CD14-positive monocyte (primary cell): ENCODE measurements at regions not wholly inside any gene's neighbourhood (a gene's known extent, or its start where the extent isn't known, plus 50 kb on each side); places are given as distances from the start of the nearest gene placed in this dataset.

Experiments used
- DNase-seq, 3 donors: peaks; one replicate each; pipeline ENCODE4 v3.0.0-alpha.2; 2011 to 2022
- H2AFZ ChIP-seq: 2 replicates; pipeline ENCODE4 v1.6.0; 2012; ENCODE audit warnings: mild to moderate bottlenecking, low read depth, low read length, inconsistent platforms; ENCODE audit not compliant: insufficient read depth, poor library complexity, severe bottlenecking
- H3K27ac ChIP-seq, 2 donors: 1 replicate in 1 of 2; 2 replicates in 1 of 2; pipeline ENCODE4 v1.5.1; 2012 to 2013; ENCODE audit warnings: low read length in 2 of 2, control low read depth in 1 of 2, inconsistent platforms in 1 of 2, low read depth in 1 of 2, mild to moderate bottlenecking in 1 of 2
- H3K27me3 ChIP-seq, 2 donors: one replicate each; pipeline versions ENCODE4 v1.6.0 to v1.6.1; 2011 to 2013; ENCODE audit warnings: low read length in 2 of 2; ENCODE audit not compliant: control insufficient read depth in 2 of 2, insufficient read depth in 2 of 2
- H3K36me3 ChIP-seq, 2 donors: replicated peaks in 1 of 2; 1 replicate in 1 of 2; 2 replicates in 1 of 2; pipeline versions ENCODE4 v1.5.1 to v1.6.1; 2012 to 2013; ENCODE audit warnings: low read length in 2 of 2, control low read depth in 1 of 2, inconsistent platforms in 1 of 2, mild to moderate bottlenecking in 1 of 2; ENCODE audit not compliant: insufficient read depth in 2 of 2, control insufficient read depth in 1 of 2
- H3K4me1 ChIP-seq, 2 donors: 1 replicate in 1 of 2; 2 replicates in 1 of 2; pipeline versions ENCODE4 v1.5.1 to v1.6.1; 2012 to 2013; ENCODE audit warnings: low read length in 2 of 2, control low read depth in 1 of 2, inconsistent platforms in 1 of 2, mild to moderate bottlenecking in 1 of 2, moderate library complexity in 1 of 2; ENCODE audit not compliant: insufficient read depth in 2 of 2, control insufficient read depth in 1 of 2
- H3K4me2 ChIP-seq: replicated peaks from 2 replicates; pipeline ENCODE3; 2012; ENCODE audit warnings: low read length, moderate library complexity, mild to moderate bottlenecking; ENCODE audit not compliant: poor library complexity, severe bottlenecking; ENCODE audit errors: extremely low read depth
- H3K4me3 ChIP-seq, 3 experiments: fragments of 200-600 bp in 1 of 3; sonication (generic) in 1 of 3; replicated peaks in 1 of 3; 1 replicate in 2 of 3; 2 replicates in 1 of 3; pipeline ENCODE4 v1.5.1; 2011 to 2013; ENCODE audit warnings: low read length in 3 of 3, mild to moderate bottlenecking in 3 of 3, control low read depth in 2 of 3, low read depth in 2 of 3, inconsistent platforms in 1 of 3, moderate library complexity in 1 of 3
- H3K79me2 ChIP-seq: 2 replicates; pipeline ENCODE4 v1.6.0; 2012; ENCODE audit warnings: mild to moderate bottlenecking, control low read depth, inconsistent platforms, low read length, moderate library complexity; ENCODE audit not compliant: insufficient read depth
- H3K9ac ChIP-seq: 2 replicates; pipeline ENCODE4 v1.6.0; 2017; ENCODE audit warnings: low read length, mild to moderate bottlenecking; ENCODE audit not compliant: insufficient read depth, poor library complexity, severe bottlenecking
- H3K9me3 ChIP-seq, 2 donors: replicated peaks in 1 of 2; 1 replicate in 1 of 2; 2 replicates in 1 of 2; pipeline versions ENCODE4 v1.5.1 to v1.6.1; 2012 to 2013; ENCODE audit warnings: low read length in 2 of 2, control low read depth in 1 of 2; ENCODE audit not compliant: control insufficient read depth in 1 of 2, insufficient read depth in 1 of 2
- H4K20me1 ChIP-seq: 2 replicates; pipeline ENCODE4 v1.6.0; 2012; ENCODE audit warnings: mild to moderate bottlenecking, low read length, control low read depth, moderate library complexity; ENCODE audit not compliant: insufficient read depth
- H3K27ac Mint-ChIP-seq, 7 donors: one replicate each; pipeline ENCODE4 v1.8.0; 2020; ENCODE audit warnings: mild to moderate bottlenecking in 7 of 7, mixed read lengths in 7 of 7, moderate library complexity in 6 of 7, inconsistent platforms in 2 of 7
- H3K27me3 Mint-ChIP-seq, 3 donors: one replicate each; pipeline ENCODE4 v1.8.0; 2021 to 2022; ENCODE audit warnings: low read depth in 3 of 3, mild to moderate bottlenecking in 3 of 3, mixed read lengths in 3 of 3, moderate library complexity in 3 of 3, inconsistent platforms in 1 of 3
- H3K36me3 Mint-ChIP-seq, 2 donors: one replicate each; pipeline ENCODE4 v1.8.0; 2020; ENCODE audit warnings: mixed read lengths in 2 of 2, inconsistent platforms in 1 of 2, mild to moderate bottlenecking in 1 of 2
- H3K4me1 Mint-ChIP-seq: one replicate; pipeline ENCODE4 v1.8.0; 2020; ENCODE audit warnings: mild to moderate bottlenecking, mixed read lengths
- H3K4me3 Mint-ChIP-seq, 2 donors: one replicate each; pipeline ENCODE4 v1.8.0; 2020; ENCODE audit warnings: mild to moderate bottlenecking in 2 of 2, mixed read lengths in 2 of 2, moderate library complexity in 1 of 2
- H3K9me3 Mint-ChIP-seq, 7 donors: one replicate each; pipeline ENCODE4 v1.8.0; 2020 to 2022; ENCODE audit warnings: mixed read lengths in 7 of 7, mild to moderate bottlenecking in 6 of 7, moderate library complexity in 6 of 7, inconsistent platforms in 2 of 7
- WGBS: methylation state at CpG from one replicate; pipeline ENCODE4 v1.1.5; 2013; ENCODE audit warnings: missing lambda C conversion rate; ENCODE audit not compliant: insufficient coverage; 5-methylcytosine and 5-hydroxymethylcytosine counted together
- intact Hi-C, 2 donors: fragments of 100-400 bp; cut with micrococcal nuclease; formaldehyde crosslinking; loops; one replicate each; pipeline versions ENCODE4 v1.15.0 to v1.15.1; 2023
- TF ChIP-seq, protein P1 (sequence below): fragments of 200-600 bp; IDR thresholded peaks from one replicate; pipeline ENCODE4 v1.8.0; 2022; ENCODE audit warnings: antibody characterized with exemption, mild to moderate bottlenecking

DNA sequence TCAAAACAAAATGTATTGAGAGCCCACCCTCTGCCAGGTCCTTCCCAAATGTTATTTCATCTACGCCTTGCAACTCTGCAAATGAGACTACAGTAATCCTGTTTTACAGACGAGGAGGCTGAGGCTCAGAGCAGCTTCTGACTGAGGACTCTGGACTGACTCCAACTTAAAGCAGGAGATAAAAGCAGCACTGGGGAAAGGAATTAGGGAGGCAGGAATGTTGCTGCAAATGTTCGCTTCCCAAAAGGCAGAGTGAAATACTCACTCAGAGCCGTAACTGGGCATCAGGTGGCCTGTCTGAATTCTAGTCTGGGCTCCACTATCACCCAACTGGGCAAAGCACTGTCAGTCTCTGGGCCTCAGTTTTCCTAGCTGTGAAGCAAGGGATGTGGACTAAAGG is 94.7 kb upstream of the SRD5A3 start:
- Mint-ChIP-seq H3K27me3 (peaks cover 1 to 5% (median 4%) of the 10 kb centered on the region in 3 donors), H3K27ac (no peak overlapping the region), H3K9me3 (peaks cover 0 to 2% (median 0%) of the 10 kb centered on the region in 7 donors), H3K4me1 (no peaks in the 10 kb centered on the region), H3K4me3 (no peak overlapping the region), H3K36me3 (no peaks in the 10 kb centered on the region)
- Histone ChIP-seq H3K27ac (no peak overlapping the region), H3K79me2 (no peaks in the 10 kb centered on the region), H3K9me3 (no peaks in the 10 kb centered on the region), H3K36me3 (no peaks in the 10 kb centered on the region), H3K27me3 (no peaks in the 10 kb centered on the region), H3K4me2 (no peak overlapping the region), H2AFZ (no peak overlapping the region), H3K4me1 (no peaks in the 10 kb centered on the region), H3K4me3 (no peak overlapping the region), H4K20me1 (no peaks in the 10 kb centered on the region), H3K9ac (no peak overlapping the region)
- DNase-seq = no peak
- TF ChIP-seq, protein P1, sequence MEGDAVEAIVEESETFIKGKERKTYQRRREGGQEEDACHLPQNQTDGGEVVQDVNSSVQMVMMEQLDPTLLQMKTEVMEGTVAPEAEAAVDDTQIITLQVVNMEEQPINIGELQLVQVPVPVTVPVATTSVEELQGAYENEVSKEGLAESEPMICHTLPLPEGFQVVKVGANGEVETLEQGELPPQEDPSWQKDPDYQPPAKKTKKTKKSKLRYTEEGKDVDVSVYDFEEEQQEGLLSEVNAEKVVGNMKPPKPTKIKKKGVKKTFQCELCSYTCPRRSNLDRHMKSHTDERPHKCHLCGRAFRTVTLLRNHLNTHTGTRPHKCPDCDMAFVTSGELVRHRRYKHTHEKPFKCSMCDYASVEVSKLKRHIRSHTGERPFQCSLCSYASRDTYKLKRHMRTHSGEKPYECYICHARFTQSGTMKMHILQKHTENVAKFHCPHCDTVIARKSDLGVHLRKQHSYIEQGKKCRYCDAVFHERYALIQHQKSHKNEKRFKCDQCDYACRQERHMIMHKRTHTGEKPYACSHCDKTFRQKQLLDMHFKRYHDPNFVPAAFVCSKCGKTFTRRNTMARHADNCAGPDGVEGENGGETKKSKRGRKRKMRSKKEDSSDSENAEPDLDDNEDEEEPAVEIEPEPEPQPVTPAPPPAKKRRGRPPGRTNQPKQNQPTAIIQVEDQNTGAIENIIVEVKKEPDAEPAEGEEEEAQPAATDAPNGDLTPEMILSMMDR = no peak
- intact Hi-C loops = no loop called here
- 90% methylated on average over 2 of the region's 4 CpGs for WGBS

- H3K36me3 Mint-ChIP-seq = no peaks in the 10 kb centered on the region
- no peak overlapping the region for H3K4me3 Mint-ChIP-seq
- H3K27ac ChIP-seq = no peak overlapping the region
- H2AFZ ChIP-seq = no peak overlapping the region
- no peak overlapping the region for H3K27ac Mint-ChIP-seq
- no peak overlapping the region for H3K9ac ChIP-seq
- no peak overlapping the region for H3K4me3 ChIP-seq
- WGBS = no CpG with 5 or more reads among the region's 5 CpGs
- no peaks in the 10 kb centered on the region for H3K9me3 ChIP-seq
- no peaks in the 10 kb centered on the region for H3K4me1 ChIP-seq
- no peaks in the 10 kb centered on the region for H3K36me3 ChIP-seq
- TF ChIP-seq, protein P1 = no peak
- DNase-seq = no peak
- no peaks in the 10 kb centered on the region for H4K20me1 ChIP-seq
- H3K27me3 ChIP-seq = peaks cover 3% of the 10 kb centered on the region in 2 donors
- H3K4me1 Mint-ChIP-seq = no peaks in the 10 kb centered on the region
- H3K79me2 ChIP-seq = no peaks in the 10 kb centered on the region
- peaks cover 0 to 3% (median 0%) of the 10 kb centered on the region in 7 donors for H3K9me3 Mint-ChIP-seq
- no peak overlapping the region for H3K4me2 ChIP-seq
- intact Hi-C loops = no loop called here
- H3K27me3 Mint-ChIP-seq = peaks cover 1 to 5% (median 5%) of the 10 kb centered on the region in 3 donors
Measured at GRCh38 chr4:55251896-55252295, 94.1 kb upstream of the SRD5A3 start.
